Kidney epithelial cell (primary cell): ENCODE measurements at regions not wholly inside any gene's neighbourhood (a gene's known extent, or its start where the extent isn't known, plus 50 kb on each side); places are given as distances from the start of the nearest gene placed in this dataset.

Experiments
- DNase-seq: peaks from one replicate; pipeline ENCODE4 v3.0.0-alpha.2; 2010; ENCODE audit warnings: low read depth
- H3K27me3 ChIP-seq: 2 replicates; pipeline ENCODE4 v1.6.0; 2011; ENCODE audit warnings: low read length; ENCODE audit not compliant: control insufficient read depth, insufficient read depth
- H3K36me3 ChIP-seq: 2 replicates; pipeline ENCODE4 v1.5.1; 2011; ENCODE audit warnings: low read length; ENCODE audit not compliant: control insufficient read depth, insufficient read depth
- H3K4me3 ChIP-seq: 2 replicates; pipeline ENCODE4 v1.5.1; 2011; ENCODE audit warnings: low read depth, mild to moderate bottlenecking, control low read depth, low read length
- CTCF ChIP-seq: IDR thresholded peaks from 2 replicates; pipeline ENCODE4 v1.5.1; 2011; ENCODE audit warnings: mild to moderate bottlenecking, moderate library complexity, low read length, control low read depth, inconsistent platforms; ENCODE audit not compliant: insufficient read depth, poor library complexity, severe bottlenecking

GRCh38 chr2:120628248-120628647 is 107.4 kb upstream of the GLI2 start:
- Histone ChIP-seq H3K27me3 (peaks cover 6% of the 10 kb centered on the region), H3K36me3 (no peaks in the 10 kb centered on the region), H3K4me3 (no peak overlapping the region)
- no peak for TF ChIP-seq CTCF
- no peak for DNase-seq

GRCh38 chr2:120629241-120629895 is 106.3 kb upstream of the GLI2 start:
- no peak overlapping the region for H3K4me3 ChIP-seq
- no peaks in the 10 kb centered on the region for H3K36me3 ChIP-seq
- DNase-seq: no peak
- peaks cover 8% of the 10 kb centered on the region for H3K27me3 ChIP-seq
- no peak for TF ChIP-seq CTCF

- Histone ChIP-seq H3K27me3 (peaks cover 9% of the 10 kb centered on the region), H3K4me3 (no peak overlapping the region), H3K36me3 (no peaks in the 10 kb centered on the region)
- DNase-seq: no peak
- no peak for TF ChIP-seq CTCF
These were observed 105.5 kb upstream of the GLI2 start for GRCh38 chr2:120630031-120630701.

GRCh38 chr2:120631236-120631635 is 104.4 kb upstream of the GLI2 start:
- TF ChIP-seq CTCF: no peak
- Histone ChIP-seq H3K4me3 (no peak overlapping the region), H3K36me3 (no peaks in the 10 kb centered on the region), H3K27me3 (peaks cover 10% of the 10 kb centered on the region)
- DNase-seq: no peak

- no peak for TF ChIP-seq CTCF
- H3K36me3 ChIP-seq: no peaks in the 10 kb centered on the region
- no peak for DNase-seq
- H3K4me3 ChIP-seq: no peak overlapping the region
- peaks cover 10% of the 10 kb centered on the region for H3K27me3 ChIP-seq
These were observed 103.9 kb upstream of the GLI2 start for GRCh38 chr2:120631724-120632123.
